ENCODE measurements at regions not wholly inside any gene's neighbourhood (a gene's known extent, or its start where the extent isn't known, plus 50 kb on each side); places are given as distances from the start of the nearest gene placed in this dataset.

DNA sequence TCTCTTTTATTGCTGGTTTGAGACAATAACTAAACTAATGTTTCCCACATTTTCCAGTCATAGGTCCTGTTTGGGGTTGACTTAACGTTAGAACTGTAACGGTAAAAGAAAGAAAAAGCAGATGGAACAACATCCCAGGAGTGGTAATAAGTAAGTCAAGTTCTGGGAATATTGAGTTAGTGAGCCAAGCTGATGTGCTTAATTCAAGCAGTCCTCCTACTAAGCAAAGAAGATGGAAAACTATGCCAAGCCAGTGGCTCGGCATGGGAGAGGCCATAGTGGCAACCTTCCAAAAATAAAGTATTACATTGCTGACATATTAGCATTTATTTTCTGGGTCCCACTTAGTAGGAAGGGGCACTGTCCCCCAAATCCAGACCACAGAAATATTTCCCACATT is 161.7 kb upstream of the CDH5 start:
- TF ChIP-seq EZH2 (IDR thresholded peaks at IDR 0.05; ENCODE audit: borderline replicate concordance, low read length), result no peak
- no peak for TF ChIP-seq CTCF (conservative IDR thresholded peaks at IDR 0.05 in 1 of 2, IDR thresholded peaks at IDR 0.05 in 1 of 2; ENCODE audit: extremely low read depth in 1 of 2, insufficient read depth in 1 of 2, low read depth in 1 of 2, low read length in 2 of 2)
